Liver (tissue), 8 donors: ENCODE measurements at regions not wholly inside any gene's neighbourhood (a gene's known extent, or its start where the extent isn't known, plus 50 kb on each side); places are given as distances from the start of the nearest gene placed in this dataset.

Experiments used
- DNase-seq: peaks from one replicate; pipeline ENCODE4 v3.0.0-alpha.2; 2017; ENCODE audit warnings: low spot score
- H3K27ac ChIP-seq, 2 donors: one replicate each; pipeline ENCODE4 v1.7.0; 2013; ENCODE audit warnings: inconsistent platforms in 2 of 2, low read length in 2 of 2, control low read depth in 1 of 2, low read depth in 1 of 2, mild to moderate bottlenecking in 1 of 2
- H3K27me3 ChIP-seq, 4 donors: one replicate each; pipeline versions ENCODE4 v1.6.1 to v1.7.0; 2013; ENCODE audit warnings: low read length in 3 of 4, inconsistent platforms in 1 of 4, mild to moderate bottlenecking in 1 of 4, moderate library complexity in 1 of 4; ENCODE audit not compliant: control insufficient read depth in 4 of 4, insufficient read depth in 4 of 4
- H3K36me3 ChIP-seq, 4 donors: one replicate each; pipeline versions ENCODE4 v1.6.1 to v1.7.0; 2013; ENCODE audit warnings: low read length in 3 of 4, mild to moderate bottlenecking in 3 of 4, low read depth in 1 of 4, moderate library complexity in 1 of 4; ENCODE audit not compliant: control insufficient read depth in 4 of 4, insufficient read depth in 3 of 4
- H3K4me1 ChIP-seq, 4 donors: one replicate each; pipeline versions ENCODE4 v1.6.1 to v1.7.0; 2013; ENCODE audit warnings: low read length in 3 of 4, mild to moderate bottlenecking in 3 of 4, moderate library complexity in 1 of 4; ENCODE audit not compliant: control insufficient read depth in 4 of 4, insufficient read depth in 4 of 4
- H3K4me3 ChIP-seq, 3 donors: one replicate each; pipeline versions ENCODE4 v1.6.1 to v1.7.0; 2013; ENCODE audit warnings: low read length in 3 of 3, control low read depth in 1 of 3, low read depth in 1 of 3, mild to moderate bottlenecking in 1 of 3
- H3K9ac ChIP-seq, 2 donors: one replicate each; pipeline ENCODE4 v1.7.0; 2013; ENCODE audit warnings: low read length in 2 of 2, mild to moderate bottlenecking in 2 of 2, moderate library complexity in 2 of 2, control low read depth in 1 of 2, low read depth in 1 of 2
- H3K9me3 ChIP-seq, 4 donors: one replicate each; pipeline versions ENCODE4 v1.6.1 to v1.7.0; 2013; ENCODE audit warnings: low read length in 3 of 4; ENCODE audit not compliant: control insufficient read depth in 4 of 4
- FOXA1 ChIP-seq: IDR thresholded peaks from 2 replicates; pipeline ENCODE4 v1.6.1; 2016; ENCODE audit warnings: antibody characterized with exemption
- FOXA2 ChIP-seq: IDR thresholded peaks from 2 replicates; pipeline ENCODE4 v1.6.1; 2016; ENCODE audit warnings: antibody characterized with exemption
- GABPA ChIP-seq, 2 donors: IDR thresholded peaks in 1 of 2; conservative IDR thresholded peaks in 1 of 2; 2 replicates each; pipeline ENCODE4 v1.6.1; 2016; ENCODE audit warnings: antibody characterized with exemption in 2 of 2, mild to moderate bottlenecking in 1 of 2, moderate library complexity in 1 of 2
- HNF4G ChIP-seq: IDR thresholded peaks from 2 replicates; pipeline ENCODE4 v1.6.1; 2016; ENCODE audit warnings: antibody characterized with exemption
- JUND ChIP-seq, 2 donors: IDR thresholded peaks; 2 replicates each; pipeline ENCODE4 v1.6.1; 2016; ENCODE audit warnings: antibody characterized with exemption in 2 of 2
- NR2F2 ChIP-seq: IDR thresholded peaks from 2 replicates; pipeline ENCODE4 v1.6.1; 2016; ENCODE audit warnings: antibody characterized with exemption
- RAD21 ChIP-seq, 2 donors: IDR thresholded peaks; 2 replicates each; pipeline ENCODE4 v1.6.1; 2016; ENCODE audit warnings: antibody characterized with exemption in 2 of 2, mild to moderate bottlenecking in 2 of 2
- RXRA ChIP-seq, 2 donors: IDR thresholded peaks; 2 replicates each; pipeline ENCODE4 v1.6.1; 2017 to 2018; ENCODE audit warnings: antibody characterized with exemption in 2 of 2, mild to moderate bottlenecking in 1 of 2
- SP1 ChIP-seq: IDR thresholded peaks from 2 replicates; pipeline ENCODE4 v1.6.1; 2018; ENCODE audit warnings: antibody characterized with exemption, mild to moderate bottlenecking
- TAF1 ChIP-seq: conservative IDR thresholded peaks from 2 replicates; pipeline ENCODE4 v1.6.1; 2016; ENCODE audit warnings: antibody characterized with exemption, mild to moderate bottlenecking
- WGBS: extraction: QIAGEN DNeasy Blood & Tissue Kit; methylation state at CpG from one replicate; pipeline ENCODE4 v1.1.7; 2013; 5-methylcytosine and 5-hydroxymethylcytosine counted together
- TF ChIP-seq, protein P1 (sequence below): fragments of 150-350 bp; IDR thresholded peaks from 2 replicates; pipeline ENCODE4 v1.5.1; 2017; ENCODE audit warnings: improper control_type of control experiment, low read depth, low read length; ENCODE audit not compliant: missing input control
- TF ChIP-seq, protein P2 (sequence below): IDR thresholded peaks from 2 replicates; pipeline ENCODE4 v1.6.1; 2016; ENCODE audit warnings: antibody characterized with exemption
- TF ChIP-seq, protein P3 (sequence below): IDR thresholded peaks from 2 replicates; pipeline ENCODE4 v1.6.1; 2016; ENCODE audit warnings: antibody characterized with exemption
- donor health status: healthy.
- donor health status: healthy.
- donor health status: healthy.
- donor health status: healthy.
- donor health status: healthy.

DNA sequence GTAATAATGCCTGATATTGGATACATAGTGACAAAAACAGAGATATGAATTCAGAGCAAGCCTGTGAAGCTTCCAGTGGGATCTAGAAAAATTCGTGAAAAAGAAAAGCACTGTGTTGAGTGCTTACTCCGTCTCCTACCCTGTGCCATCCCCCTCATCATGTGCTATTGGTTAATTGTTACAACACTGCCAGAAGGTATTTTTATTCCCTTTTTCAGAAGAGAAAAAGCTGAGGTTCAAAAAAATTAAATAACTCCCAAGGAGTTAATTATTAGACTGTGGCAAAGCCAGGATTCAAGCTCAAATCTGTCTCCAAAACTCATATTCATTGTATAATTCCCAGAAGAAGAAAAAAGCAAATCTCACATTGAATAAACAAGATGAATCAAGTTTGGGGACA, 735.5 kb upstream of the ACVR2A start:
- 74% methylated on average over 2 of the region's 2 CpGs for WGBS
- TF ChIP-seq NR2F2, result no peak
- no peak for TF ChIP-seq HNF4G
- TF ChIP-seq TAF1, result no peak
- TF ChIP-seq FOXA1, result no peak
- TF ChIP-seq SP1, result no peak
- no peak for TF ChIP-seq RXRA (IDR thresholded peaks at IDR 0.05)
- TF ChIP-seq, protein P1, sequence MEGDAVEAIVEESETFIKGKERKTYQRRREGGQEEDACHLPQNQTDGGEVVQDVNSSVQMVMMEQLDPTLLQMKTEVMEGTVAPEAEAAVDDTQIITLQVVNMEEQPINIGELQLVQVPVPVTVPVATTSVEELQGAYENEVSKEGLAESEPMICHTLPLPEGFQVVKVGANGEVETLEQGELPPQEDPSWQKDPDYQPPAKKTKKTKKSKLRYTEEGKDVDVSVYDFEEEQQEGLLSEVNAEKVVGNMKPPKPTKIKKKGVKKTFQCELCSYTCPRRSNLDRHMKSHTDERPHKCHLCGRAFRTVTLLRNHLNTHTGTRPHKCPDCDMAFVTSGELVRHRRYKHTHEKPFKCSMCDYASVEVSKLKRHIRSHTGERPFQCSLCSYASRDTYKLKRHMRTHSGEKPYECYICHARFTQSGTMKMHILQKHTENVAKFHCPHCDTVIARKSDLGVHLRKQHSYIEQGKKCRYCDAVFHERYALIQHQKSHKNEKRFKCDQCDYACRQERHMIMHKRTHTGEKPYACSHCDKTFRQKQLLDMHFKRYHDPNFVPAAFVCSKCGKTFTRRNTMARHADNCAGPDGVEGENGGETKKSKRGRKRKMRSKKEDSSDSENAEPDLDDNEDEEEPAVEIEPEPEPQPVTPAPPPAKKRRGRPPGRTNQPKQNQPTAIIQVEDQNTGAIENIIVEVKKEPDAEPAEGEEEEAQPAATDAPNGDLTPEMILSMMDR, result no peak
- no peak for TF ChIP-seq JUND (IDR thresholded peaks at IDR 0.05)
- no peak for DNase-seq
- H3K9ac ChIP-seq, result no peak overlapping the region
- no peaks in the 10 kb centered on the region for H3K9me3 ChIP-seq
- no peak overlapping the region for H3K4me3 ChIP-seq
- no peaks in the 10 kb centered on the region for H3K4me1 ChIP-seq
- no peak overlapping the region for H3K27ac ChIP-seq
- H3K27me3 ChIP-seq, result peaks cover 0 to 7% (median 0%) of the 10 kb centered on the region in 4 donors
- no peaks in the 10 kb centered on the region for H3K36me3 ChIP-seq

DNA sequence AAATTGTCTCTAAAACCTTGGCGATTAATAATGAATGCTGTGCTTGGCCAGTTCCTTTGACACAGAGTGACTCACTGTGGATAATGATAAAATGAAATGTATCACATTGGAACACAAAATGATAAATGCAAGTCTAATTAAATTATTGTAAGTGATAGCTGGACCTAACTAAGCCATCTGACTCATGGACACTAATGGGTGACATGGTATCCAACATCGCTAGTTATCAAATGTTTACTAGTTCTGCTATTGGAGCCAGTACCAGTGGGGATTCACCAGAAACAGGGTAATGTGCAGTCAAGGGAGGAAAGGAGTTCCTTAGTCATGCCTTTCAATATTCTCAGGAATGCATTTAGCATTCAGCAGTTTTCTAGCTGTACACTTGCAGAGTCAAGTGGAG, 736.3 kb upstream of the ACVR2A start:
- DNase-seq, result no peak
- Histone ChIP-seq H3K36me3 (no peaks in the 10 kb centered on the region), H3K27ac (no peak overlapping the region), H3K27me3 (peaks cover 0 to 7% (median 0%) of the 10 kb centered on the region in 4 donors), H3K9me3 (no peaks in the 10 kb centered on the region), H3K9ac (no peak overlapping the region), H3K4me1 (no peaks in the 10 kb centered on the region), H3K4me3 (no peak overlapping the region)
- WGBS, result 86% methylated on average over 2 of the region's 2 CpGs
- TF ChIP-seq, protein P2, sequence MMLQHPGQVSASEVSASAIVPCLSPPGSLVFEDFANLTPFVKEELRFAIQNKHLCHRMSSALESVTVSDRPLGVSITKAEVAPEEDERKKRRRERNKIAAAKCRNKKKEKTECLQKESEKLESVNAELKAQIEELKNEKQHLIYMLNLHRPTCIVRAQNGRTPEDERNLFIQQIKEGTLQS, result no peak
- TF ChIP-seq GABPA (IDR thresholded peaks at IDR 0.05 in 1 of 2, conservative IDR thresholded peaks at IDR 0.05 in 1 of 2), result no peak
- no peak for TF ChIP-seq HNF4G
- TF ChIP-seq, protein P3, sequence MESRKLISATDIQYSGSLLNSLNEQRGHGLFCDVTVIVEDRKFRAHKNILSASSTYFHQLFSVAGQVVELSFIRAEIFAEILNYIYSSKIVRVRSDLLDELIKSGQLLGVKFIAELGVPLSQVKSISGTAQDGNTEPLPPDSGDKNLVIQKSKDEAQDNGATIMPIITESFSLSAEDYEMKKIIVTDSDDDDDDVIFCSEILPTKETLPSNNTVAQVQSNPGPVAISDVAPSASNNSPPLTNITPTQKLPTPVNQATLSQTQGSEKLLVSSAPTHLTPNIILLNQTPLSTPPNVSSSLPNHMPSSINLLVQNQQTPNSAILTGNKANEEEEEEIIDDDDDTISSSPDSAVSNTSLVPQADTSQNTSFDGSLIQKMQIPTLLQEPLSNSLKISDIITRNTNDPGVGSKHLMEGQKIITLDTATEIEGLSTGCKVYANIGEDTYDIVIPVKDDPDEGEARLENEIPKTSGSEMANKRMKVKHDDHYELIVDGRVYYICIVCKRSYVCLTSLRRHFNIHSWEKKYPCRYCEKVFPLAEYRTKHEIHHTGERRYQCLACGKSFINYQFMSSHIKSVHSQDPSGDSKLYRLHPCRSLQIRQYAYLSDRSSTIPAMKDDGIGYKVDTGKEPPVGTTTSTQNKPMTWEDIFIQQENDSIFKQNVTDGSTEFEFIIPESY, result no peak
- TF ChIP-seq, protein P1, result no peak
- no peak for TF ChIP-seq SP1
- no peak for TF ChIP-seq RAD21 (IDR thresholded peaks at IDR 0.05)
- no peak for TF ChIP-seq FOXA2
- TF ChIP-seq JUND (IDR thresholded peaks at IDR 0.05), result no peak
